H1 (cell line): ENCODE measurements at regions not wholly inside any gene's neighbourhood (a gene's known extent, or its start where the extent isn't known, plus 50 kb on each side); places are given as distances from the start of the nearest gene placed in this dataset.

Experiments
- BCL11A ChIP-seq, 2 experiments: IDR thresholded peaks; one replicate each; pipeline ENCODE4 v1.6.1; 2011; ENCODE audit warnings: low read depth in 2 of 2, low read length in 2 of 2, mild to moderate bottlenecking in 2 of 2
- CHD1 ChIP-seq: IDR thresholded peaks from 2 replicates; pipeline ENCODE4 v1.6.1; 2012; ENCODE audit warnings: low read depth, low read length, improper control_type of control experiment
- CHD7 ChIP-seq: fragments of 300-600 bp; sonication (generic); IDR thresholded peaks from 2 replicates; pipeline ENCODE4 v1.7.1; 2012; ENCODE audit warnings: low read length, moderate library complexity, mild to moderate bottlenecking, inconsistent platforms; ENCODE audit not compliant: insufficient replicate concordance
- JUND ChIP-seq: IDR thresholded peaks from 2 replicates; pipeline ENCODE4 v1.6.1; 2011; ENCODE audit warnings: mild to moderate bottlenecking, improper control_type of control experiment, low read length
- KDM1A ChIP-seq: fragments of 200-600, 300-600 bp; sonication (generic); IDR thresholded peaks from 2 replicates; pipeline ENCODE4 v1.7.1; 2016; ENCODE audit warnings: mild to moderate bottlenecking, low read length, borderline replicate concordance

GRCh38 chr4:100284129-100284880 is 94.0 kb upstream of the DDIT4L start (continued):
- no peak for TF ChIP-seq CHD7
- no peak for TF ChIP-seq JUND
- TF ChIP-seq CHD1 = no peak
- no peak for TF ChIP-seq BCL11A (IDR thresholded peaks at IDR 0.05; ENCODE audit: low read depth in 2 of 2, low read length in 2 of 2)
- no peak for TF ChIP-seq KDM1A
